Germinal center (tissue), 1 donor: ENCODE measurements at regions not wholly inside any gene's neighbourhood (a gene's known extent, or its start where the extent isn't known, plus 50 kb on each side); places are given as distances from the start of the nearest gene placed in this dataset.
"Not testable (repeated sequence)": the region's sequence is repeated elsewhere in the genome, so short reads cannot be mapped to it uniquely, and the experiment has no call there.

ENCODE experiments used
- DNase-seq: peaks from one replicate; pipeline ENCODE4 v3.0.0; 2012; ENCODE audit warnings: mixed read lengths, low spot score

DNA sequence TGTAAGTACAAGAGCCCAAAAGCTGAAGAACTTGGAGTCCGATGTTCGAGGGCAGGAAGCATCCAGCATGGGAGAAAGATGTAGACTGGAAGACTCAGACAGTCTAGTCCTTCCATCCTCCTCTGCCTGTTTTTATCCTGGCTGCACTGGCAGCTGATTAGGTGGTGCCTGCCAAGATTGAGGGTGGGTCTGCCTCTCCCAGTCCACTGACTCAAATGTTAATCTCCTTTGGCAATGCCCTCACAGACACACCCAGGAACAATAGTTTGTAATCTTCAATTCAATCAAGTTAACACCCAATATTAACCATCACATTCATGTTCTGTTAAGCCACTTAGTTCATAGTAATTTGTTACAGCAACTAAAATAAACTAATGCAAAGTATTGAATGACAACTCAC lies 904.4 kb upstream of the HS3ST1 start:
- DNase-seq = not testable (repeated sequence)

DNA sequence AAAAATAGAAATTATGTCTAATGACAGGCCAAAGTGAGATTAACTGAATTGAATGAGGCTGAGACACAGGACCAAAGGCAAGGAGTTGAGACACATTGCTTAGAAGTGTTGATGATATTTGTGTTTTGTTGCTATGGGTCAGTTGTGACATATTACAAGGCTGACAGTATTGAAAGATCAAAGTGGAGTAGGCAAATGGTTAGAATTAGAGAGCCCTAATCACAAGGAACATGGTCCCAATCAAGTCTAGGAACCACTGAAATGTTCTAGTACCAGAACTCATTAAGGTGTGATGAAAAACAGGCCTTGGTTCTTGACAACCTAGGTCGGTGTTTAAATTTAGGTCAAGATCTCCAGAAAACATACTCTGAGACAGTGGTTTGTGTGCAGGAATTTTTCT lies 896.3 kb upstream of the HS3ST1 start:
- DNase-seq = no peak

DNA sequence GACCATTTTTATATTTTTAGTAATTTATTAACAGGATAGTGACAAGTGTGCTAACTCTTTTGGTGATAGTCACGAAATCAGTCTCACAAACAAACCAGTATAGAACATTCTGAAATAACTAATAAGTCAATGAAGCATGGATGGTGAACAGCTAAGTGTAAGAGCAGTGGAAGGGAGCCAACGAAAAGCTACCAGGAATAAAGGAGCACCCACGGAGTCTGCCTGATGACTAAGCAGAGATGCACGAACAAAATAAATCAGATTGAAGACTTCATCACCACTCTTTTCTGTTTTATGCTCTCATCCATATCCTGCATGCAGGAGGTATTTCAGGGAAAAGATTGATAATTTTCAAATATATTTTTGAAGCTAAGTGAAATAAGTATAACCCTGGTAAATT lies 891.1 kb upstream of the HS3ST1 start:
- DNase-seq = no peak

DNA sequence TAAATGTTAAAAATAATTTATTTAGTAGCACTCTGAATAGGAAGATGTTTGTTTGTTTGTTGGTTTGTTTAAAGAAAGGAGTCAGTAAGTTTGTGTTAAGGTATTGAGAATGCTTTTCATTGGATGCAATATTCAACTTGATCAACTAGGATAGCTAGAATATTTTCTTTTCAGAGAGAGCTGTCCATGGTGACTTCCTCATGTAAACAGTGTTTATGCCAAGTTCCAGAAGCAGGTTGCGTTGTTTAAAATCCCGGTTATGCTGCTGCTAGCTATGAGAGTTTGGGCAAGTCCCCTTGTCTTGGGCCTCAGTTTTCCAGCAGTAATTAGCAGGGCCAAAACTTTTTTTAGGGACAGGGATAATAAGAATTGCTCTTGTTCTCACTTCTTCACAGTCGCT lies 876.2 kb upstream of the HS3ST1 start:
- DNase-seq = no peak

DNA sequence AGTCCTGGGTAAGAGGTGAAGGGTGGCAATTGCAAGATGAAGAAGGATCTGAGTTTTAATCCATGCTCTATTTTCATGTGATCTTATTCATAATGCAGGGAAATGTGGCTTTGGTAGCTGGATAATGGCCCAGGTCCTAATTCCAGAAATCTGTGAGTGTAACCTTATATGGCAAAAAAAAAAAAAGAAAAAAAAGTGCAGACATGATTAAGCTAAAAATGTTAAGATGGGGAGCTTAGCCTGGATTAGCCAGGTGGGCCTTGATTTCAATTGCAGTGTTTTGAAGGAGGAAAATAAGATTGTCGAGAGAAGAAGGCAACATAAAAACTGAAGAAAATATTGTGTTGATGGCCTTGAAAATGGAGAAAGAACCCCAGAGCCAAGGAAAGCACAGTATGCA lies 867.7 kb upstream of the HS3ST1 start:
- no peak for DNase-seq

DNA sequence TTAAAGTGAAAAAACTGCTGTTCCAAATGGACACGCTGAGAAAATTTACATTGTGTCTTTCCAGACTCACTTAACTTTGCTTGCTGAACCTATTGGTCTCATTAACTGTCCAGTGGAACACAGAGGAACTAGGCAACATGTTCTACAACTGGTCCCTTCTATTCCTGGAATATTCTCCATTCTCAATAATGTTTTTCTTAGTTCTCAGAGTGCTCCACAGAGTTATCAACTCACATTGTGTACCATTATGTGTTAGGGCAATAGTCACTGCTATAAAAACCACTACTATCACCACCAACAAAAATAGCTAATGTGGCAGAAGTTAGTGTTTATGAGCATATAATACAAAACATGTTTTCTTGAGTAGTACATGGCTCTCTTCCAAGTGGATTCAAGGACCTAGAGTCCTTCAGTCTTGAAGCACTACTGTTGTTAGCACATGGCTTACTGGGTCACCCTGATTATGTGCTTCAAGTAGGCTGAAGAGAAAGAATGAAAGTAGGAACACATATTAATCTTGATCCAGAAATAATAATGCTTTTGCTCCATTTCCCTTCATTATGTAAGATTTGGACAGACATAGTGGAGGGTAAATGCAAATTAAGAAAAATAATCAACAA lies 865.3 kb upstream of the HS3ST1 start:
- no peak for DNase-seq

DNA sequence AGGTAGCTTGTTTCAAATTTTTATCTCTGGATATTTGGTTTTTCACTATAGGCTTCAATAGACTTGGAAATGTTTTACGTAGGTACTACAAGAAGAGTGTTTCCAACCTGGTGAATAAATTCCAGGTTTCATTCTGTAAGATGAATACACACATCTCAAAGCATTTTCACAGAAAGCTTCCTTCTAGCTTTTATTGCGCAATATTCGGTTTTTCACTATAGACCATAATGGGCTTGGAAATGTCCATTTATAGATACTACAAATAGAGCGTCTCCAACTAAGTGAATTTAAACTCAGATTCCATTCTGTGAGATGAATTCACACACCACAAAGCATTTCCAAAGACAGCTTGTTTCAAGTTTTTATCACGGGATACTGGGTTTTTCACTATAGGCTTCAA lies 857.7 kb upstream of the HS3ST1 start:
- no peak for DNase-seq

DNA sequence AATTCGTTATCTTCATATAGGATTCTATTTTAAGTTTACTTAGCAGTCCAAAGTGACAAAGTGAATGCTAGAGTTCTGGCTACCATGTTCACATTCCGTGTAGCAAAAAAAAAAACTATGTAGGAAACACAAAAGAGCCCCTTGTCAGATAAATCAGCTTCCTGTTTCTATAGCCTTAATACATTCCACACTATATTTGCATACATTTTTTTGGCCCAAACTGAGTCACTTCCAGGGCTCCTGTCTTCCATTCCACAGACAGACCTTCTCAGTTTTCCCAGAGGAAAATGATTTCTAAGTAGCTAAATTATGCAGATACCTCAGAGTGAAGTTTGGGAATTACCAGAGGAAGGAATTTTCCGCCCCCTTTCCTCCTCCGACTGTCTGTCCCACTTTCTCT lies 841.9 kb upstream of the HS3ST1 start:
- DNase-seq = no peak

DNA sequence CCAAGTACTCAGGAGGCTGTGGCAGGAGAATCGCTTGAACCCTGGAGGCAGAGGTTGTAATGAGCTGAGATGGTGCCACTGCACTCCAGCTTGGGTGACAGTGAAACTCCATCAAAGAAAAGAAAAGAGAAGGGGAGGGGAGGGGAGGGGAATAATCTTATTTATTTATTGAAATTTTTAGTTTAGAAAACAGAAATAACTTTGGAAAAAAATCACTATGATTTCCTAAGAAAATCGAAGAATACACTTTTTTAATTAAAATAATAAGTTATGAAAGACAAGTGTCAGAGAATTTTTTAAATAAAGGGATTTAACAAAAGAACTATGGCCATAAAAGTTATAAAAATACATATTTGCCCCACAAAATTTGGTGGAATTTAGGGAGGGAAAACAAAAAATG lies 836.9 kb upstream of the HS3ST1 start:
- DNase-seq = no peak

DNA sequence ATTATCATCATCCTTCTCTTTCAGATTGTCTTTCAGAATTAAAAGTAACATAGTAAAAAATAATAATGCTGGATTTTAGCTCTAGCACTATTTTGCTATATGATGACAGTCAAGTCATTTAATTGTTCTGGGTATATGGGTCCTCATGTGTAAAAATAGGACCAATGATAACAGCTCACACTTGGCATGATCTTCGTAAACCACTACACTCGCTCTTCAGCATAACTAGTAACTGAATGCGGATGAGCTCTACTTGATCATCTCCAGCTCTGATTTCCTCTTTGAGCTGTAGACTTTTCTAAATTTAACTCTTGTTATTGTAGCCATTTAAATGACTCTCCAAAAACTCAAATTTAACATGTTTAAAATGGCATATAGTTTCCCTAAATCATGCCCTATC lies 831.8 kb upstream of the HS3ST1 start:
- no peak for DNase-seq

DNA sequence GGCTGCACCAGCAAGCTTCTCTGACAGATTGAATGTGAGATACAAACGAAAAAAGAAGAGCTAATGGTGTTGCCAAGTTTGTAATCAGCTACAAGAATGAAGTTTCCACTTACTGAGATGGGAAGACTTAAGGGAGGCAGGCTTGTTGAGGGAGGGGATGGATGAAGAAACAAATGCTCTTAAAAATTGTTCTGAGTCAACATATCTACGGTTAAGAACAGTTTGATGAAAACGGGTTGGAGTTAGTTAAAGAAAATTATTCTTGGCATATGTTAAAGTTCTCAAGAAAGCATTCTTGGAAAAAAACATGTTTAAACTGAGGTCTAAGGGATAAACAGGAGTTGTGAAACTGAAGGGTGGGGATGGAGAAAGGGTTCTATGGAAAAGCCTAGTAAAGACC lies 816.3 kb upstream of the HS3ST1 start:
- DNase-seq = no peak

DNA sequence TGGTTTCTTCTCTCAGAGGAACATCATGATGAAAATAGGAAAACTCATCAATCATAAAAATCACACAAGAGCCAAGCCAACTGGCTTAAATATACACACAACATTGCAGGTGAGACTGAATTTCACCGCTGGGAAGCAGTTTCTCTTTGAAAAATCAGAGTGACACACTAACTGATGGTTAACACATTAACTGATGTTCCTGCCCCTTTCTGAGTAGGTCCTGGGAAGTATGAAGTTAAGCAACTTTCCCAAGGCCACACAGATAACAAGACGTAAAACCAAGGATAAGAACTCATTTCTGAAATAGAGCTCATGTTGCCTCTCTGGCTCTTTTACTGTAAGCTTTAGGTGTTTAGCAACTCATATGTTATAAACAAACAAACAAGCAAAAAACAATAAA lies 813.7 kb upstream of the HS3ST1 start:
- DNase-seq = no peak

DNA sequence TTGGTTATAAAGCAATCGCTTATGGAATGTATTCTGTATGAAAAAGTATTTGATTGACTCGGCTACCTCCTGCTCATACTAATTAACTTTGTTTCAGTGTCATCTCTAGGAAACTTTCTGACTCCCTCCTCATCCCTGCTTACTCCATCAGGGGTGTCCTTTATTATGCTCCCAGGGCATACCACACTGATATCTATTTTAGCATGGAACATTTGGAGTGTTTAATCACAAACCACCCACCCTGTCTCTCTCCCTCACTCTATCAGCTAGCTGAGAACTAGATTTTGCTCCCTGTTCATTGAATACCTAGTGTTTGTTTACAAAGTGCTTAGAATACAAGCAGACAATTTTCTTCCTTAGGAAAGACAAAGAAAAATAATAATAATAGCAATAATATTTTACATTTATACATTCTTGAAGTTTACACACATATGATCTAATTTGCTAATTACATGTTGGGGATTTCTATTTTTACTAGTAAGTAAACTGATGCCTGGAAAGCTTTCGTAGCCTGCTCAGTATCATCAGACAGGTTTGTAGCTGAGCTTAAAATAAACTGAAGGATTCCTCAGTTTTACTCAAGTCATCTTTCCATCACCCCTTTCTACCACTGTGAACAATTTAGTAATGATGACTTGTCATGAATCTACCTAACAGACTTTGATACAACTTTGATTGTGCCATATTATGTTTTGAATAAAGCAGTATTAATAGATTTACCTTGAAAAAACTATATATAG lies 811.4 kb upstream of the HS3ST1 start:
- no peak for DNase-seq

DNA sequence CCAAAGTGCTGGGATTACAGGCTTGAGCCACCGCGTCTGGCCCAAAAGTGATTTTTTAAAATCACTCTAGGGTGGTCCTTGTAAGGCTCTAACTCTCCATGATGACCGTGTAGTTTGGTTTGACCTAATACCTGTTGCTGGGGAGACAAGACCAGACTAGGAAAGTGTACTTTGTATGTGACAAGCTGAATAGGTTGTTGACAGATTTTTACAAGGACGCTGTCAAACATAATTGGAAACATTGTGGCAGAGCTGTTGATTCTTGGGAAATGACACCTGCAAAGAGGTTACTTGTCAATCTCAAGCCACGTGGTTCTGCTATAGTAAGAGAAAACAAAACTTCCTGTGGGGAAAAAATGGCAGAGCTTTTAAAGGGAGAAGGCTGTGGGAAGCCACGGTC lies 802.4 kb upstream of the HS3ST1 start:
- DNase-seq = no peak

DNA sequence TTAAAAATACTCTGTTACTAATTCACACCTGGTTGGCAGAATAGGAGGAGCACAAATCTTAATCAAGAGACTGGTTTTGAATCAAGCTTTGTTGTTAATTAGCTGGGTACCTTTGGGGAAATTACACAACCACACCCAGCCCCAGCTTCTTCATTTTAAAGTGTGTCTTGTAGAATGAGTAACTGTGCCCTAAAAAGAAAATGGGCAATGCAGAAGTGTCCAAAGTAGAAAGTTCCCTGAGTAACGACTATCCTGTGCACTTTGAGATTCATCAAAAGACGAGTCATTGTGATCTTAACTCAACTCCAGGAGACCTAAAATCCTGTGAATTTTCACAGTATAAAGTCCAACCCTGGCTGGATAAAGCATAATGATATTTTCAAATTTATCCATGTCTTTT lies 792.3 kb upstream of the HS3ST1 start:
- no peak for DNase-seq

DNA sequence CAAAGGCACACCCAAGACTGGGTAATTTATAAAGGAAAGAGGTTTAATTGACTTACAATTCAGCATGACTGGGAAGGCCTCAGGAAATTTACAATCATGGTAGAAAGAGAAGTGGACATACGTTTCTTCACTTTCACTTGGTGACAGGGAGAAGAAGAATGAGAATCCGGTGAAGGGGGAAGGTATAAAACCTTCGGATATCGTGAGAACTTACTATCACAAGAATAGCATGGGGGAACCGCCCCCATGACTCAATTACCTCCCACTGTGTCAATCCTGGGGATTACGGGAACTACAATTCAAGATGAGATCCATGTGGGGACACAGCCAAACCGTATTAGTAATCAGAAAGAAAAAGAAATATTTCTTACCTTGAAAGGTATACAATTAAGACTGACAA lies 782.9 kb upstream of the HS3ST1 start:
- DNase-seq = no peak

DNA sequence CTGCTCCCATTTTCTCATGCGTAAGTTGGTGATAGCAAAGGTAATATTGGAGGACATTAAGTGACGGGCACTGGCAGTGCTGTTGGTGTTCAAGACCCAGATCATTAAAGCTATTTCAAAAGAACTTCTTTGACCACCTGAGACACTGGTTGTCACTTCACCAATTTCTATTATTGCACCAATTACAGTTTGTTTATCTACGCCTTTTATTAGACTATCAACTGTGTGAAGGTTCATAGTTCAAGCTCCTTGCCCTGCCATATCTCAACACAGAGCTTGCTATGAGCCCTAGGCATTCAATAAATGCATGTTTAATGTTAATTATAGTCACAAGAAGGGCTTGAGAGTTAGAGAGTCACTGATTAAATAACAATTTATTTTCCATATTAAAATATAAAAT lies 778.7 kb upstream of the HS3ST1 start:
- DNase-seq = no peak

DNA sequence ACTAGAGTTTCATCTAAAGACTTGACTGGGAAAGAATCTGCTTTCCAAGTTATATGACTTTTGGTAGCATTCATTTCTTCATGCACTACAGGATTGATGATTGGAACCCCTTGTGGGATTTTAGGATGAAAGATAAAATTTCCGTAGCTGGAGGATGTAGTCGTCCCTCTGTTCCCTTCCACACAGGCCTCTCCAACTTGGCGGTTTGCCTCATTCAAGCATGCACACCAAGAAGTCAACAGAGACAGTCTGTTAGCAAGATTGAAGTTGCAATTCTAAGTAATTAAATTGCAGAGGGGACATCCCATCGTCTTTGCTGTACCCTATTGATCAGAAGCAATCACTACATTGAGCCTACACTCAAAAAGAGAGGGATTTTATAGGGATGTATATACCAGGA lies 777.4 kb upstream of the HS3ST1 start:
- no peak for DNase-seq

DNA sequence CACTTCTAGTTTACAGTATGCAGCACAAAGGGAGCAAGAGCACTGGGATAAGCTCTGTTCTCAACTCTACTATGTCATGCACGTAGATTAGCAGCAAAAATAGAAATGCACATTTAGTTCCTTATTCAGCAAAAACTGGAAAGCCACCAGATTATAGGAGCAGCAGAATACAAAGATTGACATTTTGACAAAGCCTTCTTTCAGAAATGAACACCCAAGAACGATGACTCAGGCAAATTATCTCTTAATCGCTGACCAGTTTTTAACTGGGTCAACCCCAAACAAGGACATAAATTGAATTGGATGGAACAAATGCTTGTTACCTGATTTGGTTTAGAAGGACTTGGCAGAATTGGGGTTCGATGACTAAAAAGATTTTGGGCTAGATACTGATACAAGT lies 775.3 kb upstream of the HS3ST1 start:
- no peak for DNase-seq

DNA sequence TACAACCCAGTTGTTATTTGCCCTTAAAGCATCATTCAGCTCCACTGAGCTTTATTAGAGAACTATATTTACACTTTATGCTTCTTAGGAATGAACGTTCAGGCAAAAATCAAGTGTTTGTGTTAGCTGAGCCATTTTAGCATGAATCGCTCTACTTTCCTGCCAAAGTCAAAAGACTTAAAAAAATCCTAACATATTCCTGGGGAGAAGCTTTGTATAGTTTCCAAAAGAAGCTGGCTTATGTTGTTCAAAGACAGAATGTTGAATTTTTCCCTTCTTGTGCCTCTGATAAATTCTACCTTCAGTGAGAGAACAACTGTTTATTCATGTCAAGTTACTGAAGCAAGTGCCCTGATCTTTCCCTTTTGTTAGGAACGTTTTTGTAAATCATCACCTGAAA lies 771.5 kb upstream of the HS3ST1 start:
- DNase-seq = no peak

DNA sequence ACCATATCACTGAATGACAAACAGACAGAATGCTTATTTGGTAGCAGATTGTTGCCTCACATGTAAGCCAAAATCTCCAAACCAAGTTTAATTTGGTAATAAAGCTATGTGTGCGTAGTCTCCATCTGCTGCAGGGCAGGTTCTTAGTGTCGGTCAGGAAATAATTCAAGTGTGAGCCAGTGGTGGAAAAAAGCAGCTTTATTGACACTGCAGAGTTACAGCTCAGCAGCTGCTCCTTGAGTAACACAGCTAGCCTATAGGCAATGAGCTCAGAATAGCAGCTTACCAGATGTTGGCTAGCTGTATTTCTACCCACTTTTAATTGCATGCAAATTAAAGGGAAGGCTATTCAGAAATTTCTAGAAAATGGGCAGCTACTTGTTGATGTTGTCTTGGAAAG lies 757.8 kb upstream of the HS3ST1 start:
- DNase-seq = no peak

DNA sequence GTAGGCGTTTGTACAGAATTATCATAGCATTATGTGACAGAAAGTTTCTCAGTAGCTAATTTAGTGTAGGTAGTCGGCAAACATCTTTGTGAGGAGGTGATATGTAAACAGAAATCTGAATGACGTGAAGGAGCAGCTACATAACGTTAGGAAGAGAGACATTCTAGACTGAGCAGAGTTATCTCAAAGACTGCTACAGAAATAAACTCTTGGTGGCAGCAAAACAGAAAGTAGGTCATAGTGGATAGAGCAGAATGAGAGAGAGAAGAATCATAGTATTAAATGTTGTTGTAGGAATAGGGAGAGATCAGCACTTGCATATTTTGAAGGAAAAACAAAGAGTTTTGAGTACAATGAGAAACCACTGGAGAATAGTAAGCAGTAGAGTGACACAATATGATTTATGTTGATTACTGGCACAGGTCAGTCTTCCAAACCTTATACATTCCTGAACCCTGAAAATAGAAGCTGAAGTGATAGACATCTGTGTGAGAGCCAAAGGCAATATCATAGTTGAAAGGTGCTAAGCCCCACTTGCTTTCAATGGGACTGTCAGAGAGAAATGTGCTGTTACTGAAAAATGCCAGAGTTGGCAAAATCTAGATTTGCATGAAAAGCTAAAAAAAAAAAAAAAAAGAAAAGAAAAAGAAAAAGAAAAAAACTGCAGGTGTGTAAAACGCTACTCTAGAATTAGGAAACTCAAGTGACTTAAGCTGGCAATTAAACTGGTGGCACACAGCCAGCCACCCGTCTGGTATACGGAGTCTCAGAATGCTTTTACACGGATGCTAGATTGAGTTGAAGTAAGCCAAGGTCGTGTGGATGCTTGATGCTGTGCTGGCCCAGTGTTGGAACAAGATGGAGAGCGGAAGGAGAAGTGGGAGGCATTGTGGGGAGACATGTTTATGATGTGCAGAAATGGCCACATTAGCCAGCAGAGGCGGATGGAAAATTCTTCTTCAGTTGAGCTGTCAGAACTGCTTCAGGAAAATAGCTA lies 750.2 kb upstream of the HS3ST1 start:
- no peak for DNase-seq

DNA sequence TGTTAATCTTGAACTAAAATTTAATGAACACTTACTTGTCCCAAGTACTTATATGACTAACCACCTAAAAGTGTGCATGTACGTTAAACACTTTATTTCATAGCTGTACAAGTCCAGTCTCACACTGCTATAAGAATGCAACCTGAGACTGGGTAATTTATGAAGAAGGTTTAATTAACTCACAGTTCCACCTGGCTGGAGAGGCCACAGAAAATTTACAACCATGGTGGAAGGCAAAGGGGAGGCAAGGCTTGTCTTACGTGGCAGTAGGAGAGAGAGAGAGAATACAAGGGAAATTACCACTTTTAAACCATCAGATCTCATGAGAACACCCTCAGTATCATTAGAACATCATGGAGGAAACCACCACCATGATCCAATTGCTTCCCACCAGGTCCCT lies 748.7 kb upstream of the HS3ST1 start:
- DNase-seq = no peak
